Keratinocyte (primary cell): ENCODE measurements at regions not wholly inside any gene's neighbourhood (a gene's known extent, or its start where the extent isn't known, plus 50 kb on each side); places are given as distances from the start of the nearest gene placed in this dataset.

ENCODE experiments used
- DNase-seq: peaks from one replicate; pipeline ENCODE4 v3.0.0-alpha.2; 2011; ENCODE audit warnings: low read depth, missing footprints, low spot score
- FAIRE-seq: peaks from 2 replicates; lab custom pipeline; 2011; peaks lifted over from hg19 to GRCh38; lab: Jason Lieb, UNC
- H2AFZ ChIP-seq: 2 replicates; pipeline ENCODE4 v1.6.0; 2012; ENCODE audit warnings: low read length, control low read depth, inconsistent platforms; ENCODE audit not compliant: control insufficient read depth
- H3K27ac ChIP-seq: 2 replicates; pipeline ENCODE4 v1.5.1; 2011; ENCODE audit warnings: low read length; ENCODE audit not compliant: control insufficient read depth, insufficient read depth
- H3K27me3 ChIP-seq: 3 replicates; pipeline ENCODE4 v1.6.0; 2011; ENCODE audit warnings: low read length; ENCODE audit not compliant: control insufficient read depth, insufficient read depth; ENCODE audit errors: extremely low read depth
- H3K36me3 ChIP-seq, 2 experiments: 2 replicates in 1 of 2; 3 replicates in 1 of 2; pipeline ENCODE4 v1.5.1; 2011; ENCODE audit warnings: low read length in 2 of 2, mild to moderate bottlenecking in 1 of 2; ENCODE audit not compliant: control insufficient read depth in 2 of 2, insufficient read depth in 2 of 2; ENCODE audit errors: extremely low read depth in 1 of 2
- H3K4me1 ChIP-seq: 3 replicates; pipeline ENCODE4 v1.5.1; 2011; ENCODE audit warnings: low read length; ENCODE audit not compliant: control insufficient read depth, insufficient read depth; ENCODE audit errors: extremely low read depth
- H3K4me2 ChIP-seq: 3 replicates; pipeline ENCODE4 v1.6.0; 2011; ENCODE audit warnings: low read depth, low read length; ENCODE audit not compliant: control insufficient read depth, insufficient read depth; ENCODE audit errors: extremely low read depth
- H3K4me3 ChIP-seq, 3 experiments: fragments of 200-600 bp in 1 of 3; sonication (generic) in 1 of 3; 2 replicates in 2 of 3; 3 replicates in 1 of 3; pipeline ENCODE4 v1.5.1; 2011 to 2016; ENCODE audit warnings: low read length in 3 of 3, mild to moderate bottlenecking in 3 of 3, control low read depth in 2 of 3, inconsistent platforms in 1 of 3, low read depth in 1 of 3, mixed read lengths in 1 of 3, mixed run types in 1 of 3, moderate library complexity in 1 of 3; ENCODE audit not compliant: control insufficient read depth in 2 of 3, insufficient read depth in 2 of 3; ENCODE audit errors: extremely low read depth in 1 of 3
- H3K79me2 ChIP-seq: 2 replicates; pipeline ENCODE4 v1.6.0; 2012; ENCODE audit warnings: low read length; ENCODE audit not compliant: control insufficient read depth, insufficient read depth
- H3K9ac ChIP-seq: 3 replicates; pipeline ENCODE4 v1.6.0; 2011; ENCODE audit warnings: low read length; ENCODE audit not compliant: control insufficient read depth, insufficient read depth; ENCODE audit errors: extremely low read depth
- H3K9me1 ChIP-seq: 3 replicates; pipeline ENCODE4 v1.6.0; 2011; ENCODE audit warnings: low read length; ENCODE audit not compliant: control insufficient read depth, insufficient read depth; ENCODE audit errors: extremely low read depth
- H3K9me3 ChIP-seq: 2 replicates; pipeline ENCODE4 v1.5.1; 2012; ENCODE audit warnings: low read depth, low read length; ENCODE audit not compliant: control insufficient read depth
- H4K20me1 ChIP-seq: 3 replicates; pipeline ENCODE4 v1.6.0; 2011; ENCODE audit warnings: low read length; ENCODE audit not compliant: control insufficient read depth, insufficient read depth; ENCODE audit errors: extremely low read depth
- EZH2 ChIP-seq: IDR thresholded peaks from one replicate; pipeline ENCODE4 v1.6.1; 2012; ENCODE audit warnings: inconsistent platforms, mild to moderate bottlenecking, low read length, moderate library complexity
- dilution Hi-C: fragments of 300-500 bp; cut with MboI; formaldehyde crosslinking; loops from one replicate; pipeline ENCODE4 v1.7.0; 2020; ENCODE audit warnings: low sequenced_read_pairs; ENCODE audit not compliant: extremely low pct_ligation_motif_present
- TF ChIP-seq, protein P1 (sequence below), 3 experiments: IDR thresholded peaks in 1 of 3; conservative IDR thresholded peaks in 1 of 3; optimal IDR thresholded peaks in 1 of 3; 2 replicates in 2 of 3; 3 replicates in 1 of 3; pipeline versions ENCODE3 to v1.5.1; 2011; ENCODE audit warnings: low read length in 3 of 3, mild to moderate bottlenecking in 3 of 3, moderate library complexity in 2 of 3, control low read depth in 1 of 3, inconsistent platforms in 1 of 3; ENCODE audit not compliant: insufficient read depth in 2 of 3; ENCODE audit errors: extremely low read depth in 1 of 3

DNA sequence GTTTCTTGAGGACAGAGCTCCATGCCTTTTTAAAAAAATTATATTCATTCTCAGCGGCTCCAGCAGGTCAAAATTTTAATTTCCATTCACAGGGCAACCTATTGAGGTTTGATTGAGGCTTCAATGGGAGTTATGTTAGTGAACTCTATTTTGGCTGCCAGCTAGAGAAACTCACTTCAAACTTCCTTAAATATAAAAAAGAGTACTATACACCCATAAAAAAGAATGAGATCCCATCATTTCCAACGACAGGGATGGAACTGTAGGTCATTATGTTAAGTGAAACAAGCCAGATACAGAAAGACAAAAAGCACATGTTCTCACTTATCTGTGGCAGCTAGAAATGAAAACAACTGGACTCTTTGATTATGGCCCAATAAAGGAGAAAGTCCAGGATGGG is 176.8 kb upstream of the IL12B start:
- Histone ChIP-seq H3K4me1 (peaks cover 10% of the 10 kb centered on the region), H3K4me2 (no peak overlapping the region), H4K20me1 (no peaks in the 10 kb centered on the region), H3K79me2 (no peaks in the 10 kb centered on the region), H3K9ac (no peak overlapping the region), H3K9me1 (no peaks in the 10 kb centered on the region), H3K4me3 (no peak overlapping the region), H3K27ac (no peak overlapping the region), H3K9me3 (no peaks in the 10 kb centered on the region), H3K36me3 (no peaks in the 10 kb centered on the region), H2AFZ (no peak overlapping the region), H3K27me3 (no peaks in the 10 kb centered on the region)
- no peak for DNase-seq
- no peak for TF ChIP-seq EZH2
- TF ChIP-seq, protein P1, sequence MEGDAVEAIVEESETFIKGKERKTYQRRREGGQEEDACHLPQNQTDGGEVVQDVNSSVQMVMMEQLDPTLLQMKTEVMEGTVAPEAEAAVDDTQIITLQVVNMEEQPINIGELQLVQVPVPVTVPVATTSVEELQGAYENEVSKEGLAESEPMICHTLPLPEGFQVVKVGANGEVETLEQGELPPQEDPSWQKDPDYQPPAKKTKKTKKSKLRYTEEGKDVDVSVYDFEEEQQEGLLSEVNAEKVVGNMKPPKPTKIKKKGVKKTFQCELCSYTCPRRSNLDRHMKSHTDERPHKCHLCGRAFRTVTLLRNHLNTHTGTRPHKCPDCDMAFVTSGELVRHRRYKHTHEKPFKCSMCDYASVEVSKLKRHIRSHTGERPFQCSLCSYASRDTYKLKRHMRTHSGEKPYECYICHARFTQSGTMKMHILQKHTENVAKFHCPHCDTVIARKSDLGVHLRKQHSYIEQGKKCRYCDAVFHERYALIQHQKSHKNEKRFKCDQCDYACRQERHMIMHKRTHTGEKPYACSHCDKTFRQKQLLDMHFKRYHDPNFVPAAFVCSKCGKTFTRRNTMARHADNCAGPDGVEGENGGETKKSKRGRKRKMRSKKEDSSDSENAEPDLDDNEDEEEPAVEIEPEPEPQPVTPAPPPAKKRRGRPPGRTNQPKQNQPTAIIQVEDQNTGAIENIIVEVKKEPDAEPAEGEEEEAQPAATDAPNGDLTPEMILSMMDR (optimal IDR thresholded peaks at IDR 0.05 in 1 of 3, IDR thresholded peaks at IDR 0.05 in 1 of 3, conservative IDR thresholded peaks at IDR 0.05 in 1 of 3; ENCODE audit: extremely low read depth in 1 of 3, insufficient read depth in 2 of 3, low read length in 3 of 3): no peak
- no peak for FAIRE-seq
- dilution Hi-C loops: no loop called here

DNA sequence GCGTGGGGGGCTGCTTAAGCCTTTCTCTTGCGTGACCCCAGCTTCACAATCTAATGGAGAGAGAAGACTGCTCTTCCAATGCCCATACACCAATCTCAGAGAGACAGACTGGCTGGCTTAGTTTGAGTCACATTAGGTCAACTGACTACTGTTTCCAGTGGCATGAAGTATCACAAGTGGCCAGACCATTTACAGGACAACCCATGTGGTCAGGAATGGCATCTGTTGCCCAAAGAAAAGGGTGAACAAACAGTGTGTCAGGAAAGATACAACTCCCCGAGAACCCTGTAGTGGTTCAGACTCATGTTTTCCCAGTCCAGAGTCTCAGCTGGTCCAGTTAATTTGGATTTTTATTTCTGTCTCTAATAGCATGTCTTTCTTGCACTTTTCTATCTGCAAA is 177.4 kb upstream of the IL12B start:
- no peak for TF ChIP-seq EZH2
- TF ChIP-seq, protein P1 (optimal IDR thresholded peaks at IDR 0.05 in 1 of 3, IDR thresholded peaks at IDR 0.05 in 1 of 3, conservative IDR thresholded peaks at IDR 0.05 in 1 of 3; ENCODE audit: extremely low read depth in 1 of 3, insufficient read depth in 2 of 3, low read length in 3 of 3): no peak
- no peak overlapping the region for H3K4me2 ChIP-seq
- no peaks in the 10 kb centered on the region for H3K79me2 ChIP-seq
- no peak overlapping the region for H2AFZ ChIP-seq
- no peaks in the 10 kb centered on the region for H3K36me3 ChIP-seq
- no peaks in the 10 kb centered on the region for H4K20me1 ChIP-seq
- dilution Hi-C loops: no loop called here
- H3K4me1 ChIP-seq: peaks cover 10% of the 10 kb centered on the region
- no peaks in the 10 kb centered on the region for H3K27me3 ChIP-seq
- H3K4me3 ChIP-seq: no peak overlapping the region
- FAIRE-seq (no peak), DNase-seq (no peak)
- no peaks in the 10 kb centered on the region for H3K9me3 ChIP-seq
- H3K9ac ChIP-seq: no peak overlapping the region
- H3K27ac ChIP-seq: no peak overlapping the region
- no peaks in the 10 kb centered on the region for H3K9me1 ChIP-seq
